VCaP (cell line): ENCODE measurements at regions not wholly inside any gene's neighbourhood (a gene's known extent, or its start where the extent isn't known, plus 50 kb on each side); places are given as distances from the start of the nearest gene placed in this dataset.
"Not testable (repeated sequence)": the region's sequence is repeated elsewhere in the genome, so short reads cannot be mapped to it uniquely, and the experiment has no call there.

Source experiments
- H3K27ac ChIP-seq: fragments of 450-650 bp; 2 replicates; pipeline ENCODE4 v1.5.1; 2017
- TF ChIP-seq, protein P1 (sequence below): fragments of 450-650 bp; conservative IDR thresholded peaks from 2 replicates; pipeline ENCODE4 v1.5.1; 2017; ENCODE audit warnings: mild to moderate bottlenecking, moderate library complexity

DNA sequence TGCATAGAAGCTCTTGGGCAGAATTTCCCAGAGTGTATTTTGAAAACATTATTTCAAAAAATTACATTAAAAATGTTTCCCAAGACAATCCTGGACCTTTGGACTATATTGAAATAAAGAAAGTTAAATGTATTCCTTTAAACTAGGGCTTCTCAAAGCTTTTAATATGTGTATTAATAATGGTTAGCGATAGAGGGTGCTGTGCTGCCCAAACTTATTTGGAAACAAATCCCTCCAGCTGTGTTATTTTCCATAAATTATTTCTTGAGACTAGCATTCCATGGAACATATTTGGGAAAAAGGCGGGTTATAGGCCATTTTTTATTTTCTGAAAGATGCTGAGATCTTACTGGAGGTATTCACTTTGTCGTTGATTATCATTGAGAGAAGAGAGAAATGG is 397.8 kb upstream of the MIS18BP1 start:
- H3K27ac ChIP-seq = no peak overlapping the region
- TF ChIP-seq, protein P1, sequence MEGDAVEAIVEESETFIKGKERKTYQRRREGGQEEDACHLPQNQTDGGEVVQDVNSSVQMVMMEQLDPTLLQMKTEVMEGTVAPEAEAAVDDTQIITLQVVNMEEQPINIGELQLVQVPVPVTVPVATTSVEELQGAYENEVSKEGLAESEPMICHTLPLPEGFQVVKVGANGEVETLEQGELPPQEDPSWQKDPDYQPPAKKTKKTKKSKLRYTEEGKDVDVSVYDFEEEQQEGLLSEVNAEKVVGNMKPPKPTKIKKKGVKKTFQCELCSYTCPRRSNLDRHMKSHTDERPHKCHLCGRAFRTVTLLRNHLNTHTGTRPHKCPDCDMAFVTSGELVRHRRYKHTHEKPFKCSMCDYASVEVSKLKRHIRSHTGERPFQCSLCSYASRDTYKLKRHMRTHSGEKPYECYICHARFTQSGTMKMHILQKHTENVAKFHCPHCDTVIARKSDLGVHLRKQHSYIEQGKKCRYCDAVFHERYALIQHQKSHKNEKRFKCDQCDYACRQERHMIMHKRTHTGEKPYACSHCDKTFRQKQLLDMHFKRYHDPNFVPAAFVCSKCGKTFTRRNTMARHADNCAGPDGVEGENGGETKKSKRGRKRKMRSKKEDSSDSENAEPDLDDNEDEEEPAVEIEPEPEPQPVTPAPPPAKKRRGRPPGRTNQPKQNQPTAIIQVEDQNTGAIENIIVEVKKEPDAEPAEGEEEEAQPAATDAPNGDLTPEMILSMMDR = no peak

DNA sequence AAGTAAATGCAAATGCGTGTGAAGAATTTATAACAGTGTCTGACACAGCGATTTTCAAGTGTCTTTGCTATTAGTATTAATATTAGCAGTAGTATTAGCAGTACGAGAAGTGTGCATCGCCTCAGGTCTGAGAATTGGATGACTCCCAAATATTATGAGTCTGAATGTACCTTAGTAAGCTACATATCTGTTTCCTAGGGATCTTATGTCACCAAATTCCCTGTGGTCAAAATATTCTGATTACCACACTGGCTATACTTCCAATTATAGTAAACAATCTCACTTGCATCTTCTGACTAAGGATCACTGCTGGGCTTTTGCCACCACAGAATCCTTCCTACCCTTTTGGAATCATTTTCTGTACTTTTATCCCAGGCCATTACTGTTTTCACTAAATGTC is 396.0 kb upstream of the MIS18BP1 start:
- no peak overlapping the region for H3K27ac ChIP-seq
- TF ChIP-seq, protein P1 = no peak

DNA sequence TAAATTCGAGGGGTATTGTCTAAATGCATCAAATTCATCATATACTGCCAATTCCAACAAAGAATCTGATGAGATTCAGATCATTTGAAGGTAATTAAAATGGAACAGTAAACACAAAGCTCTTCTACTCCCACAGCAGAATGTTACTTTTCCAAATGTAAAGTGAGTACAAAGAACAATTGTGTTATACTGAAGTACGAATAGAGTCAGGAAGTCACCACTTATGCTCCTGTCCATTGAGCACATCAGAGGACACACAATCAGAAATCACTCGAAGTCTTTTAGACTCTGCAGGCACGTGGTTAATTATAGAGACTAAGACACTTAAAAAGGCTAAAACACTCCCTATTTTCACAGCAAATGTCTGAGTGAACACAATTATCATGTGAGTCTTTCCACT is 388.5 kb upstream of the MIS18BP1 start:
- TF ChIP-seq, protein P1 = no peak

DNA sequence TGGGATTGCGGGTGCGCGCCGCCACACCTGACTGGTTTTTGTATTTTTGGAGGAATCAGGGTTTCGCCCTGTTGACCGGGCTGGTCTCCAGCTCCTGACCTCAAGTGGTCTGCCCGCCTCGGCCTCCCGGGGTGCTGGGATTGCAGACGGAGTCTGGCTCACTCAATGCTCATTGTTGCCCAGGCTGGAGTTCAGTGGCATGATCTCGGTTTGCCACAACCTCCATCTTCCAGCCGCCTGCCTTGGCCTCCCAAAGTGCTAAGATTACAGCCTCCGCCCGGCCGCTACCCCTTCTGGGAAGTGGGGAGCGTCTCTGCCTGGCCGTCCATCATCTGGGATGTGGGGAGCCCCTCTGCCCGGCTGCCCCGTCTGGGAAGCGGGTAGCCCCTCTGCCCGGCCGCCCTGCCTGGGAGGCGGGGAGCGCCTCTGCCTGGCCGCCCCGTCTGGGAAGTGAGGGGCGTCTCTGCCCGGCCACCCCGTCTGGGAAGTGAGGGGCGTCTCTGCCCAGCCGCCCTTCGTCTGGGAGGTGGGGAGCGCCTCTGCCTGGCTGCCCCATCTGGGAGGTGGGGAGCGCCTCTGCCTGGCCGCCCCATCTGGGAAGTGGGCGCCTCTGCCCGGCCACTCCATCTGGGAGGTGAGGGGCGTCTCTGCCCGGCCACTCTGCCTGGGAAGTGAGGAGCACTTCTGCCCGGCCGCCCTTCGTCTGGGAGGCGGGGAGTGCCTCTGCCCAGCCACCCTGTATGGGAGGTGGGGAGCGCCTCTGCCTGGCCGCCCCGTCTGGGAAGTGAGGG is 381.8 kb upstream of the MIS18BP1 start:
- not testable (repeated sequence) for H3K27ac ChIP-seq

More for the DNA sequence above, 388.5 kb upstream of the MIS18BP1 start:
- no peak overlapping the region for H3K27ac ChIP-seq

DNA sequence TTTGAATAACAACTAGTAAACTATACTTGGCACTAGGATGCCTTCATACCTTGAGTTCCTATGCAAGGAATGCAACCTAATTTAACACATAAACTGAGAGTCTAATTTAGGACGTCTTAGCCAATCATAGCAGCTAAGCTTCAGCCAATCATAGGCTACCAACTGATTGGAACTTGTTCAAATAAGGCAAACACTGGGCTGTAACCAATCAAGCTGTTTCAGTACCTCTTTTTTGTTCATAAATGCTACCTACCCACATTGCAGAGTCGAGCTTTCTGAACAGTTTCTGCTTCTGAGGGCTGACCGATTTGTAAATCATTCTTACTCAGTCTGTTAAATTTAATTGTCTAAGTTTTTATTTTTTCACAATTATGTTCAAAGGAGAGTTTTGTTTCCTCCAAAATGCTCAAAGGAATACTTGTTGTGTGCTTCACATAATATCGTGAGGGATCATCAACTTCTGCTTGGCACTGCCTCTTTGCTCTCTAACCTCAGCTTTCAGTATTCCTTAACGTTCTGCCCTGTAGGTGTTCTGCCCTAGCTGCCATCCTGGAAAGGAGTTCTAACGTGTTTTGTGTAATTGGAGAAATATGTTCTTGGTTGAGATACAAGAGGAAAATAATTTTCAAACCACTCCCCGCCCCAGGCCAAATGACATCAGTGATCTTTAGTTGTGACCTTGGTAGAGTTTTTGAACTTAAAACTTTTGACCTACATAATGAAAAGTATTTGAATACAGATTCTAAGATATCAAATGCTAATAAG is 380.4 kb upstream of the MIS18BP1 start:
- TF ChIP-seq, protein P1 = no peak

DNA sequence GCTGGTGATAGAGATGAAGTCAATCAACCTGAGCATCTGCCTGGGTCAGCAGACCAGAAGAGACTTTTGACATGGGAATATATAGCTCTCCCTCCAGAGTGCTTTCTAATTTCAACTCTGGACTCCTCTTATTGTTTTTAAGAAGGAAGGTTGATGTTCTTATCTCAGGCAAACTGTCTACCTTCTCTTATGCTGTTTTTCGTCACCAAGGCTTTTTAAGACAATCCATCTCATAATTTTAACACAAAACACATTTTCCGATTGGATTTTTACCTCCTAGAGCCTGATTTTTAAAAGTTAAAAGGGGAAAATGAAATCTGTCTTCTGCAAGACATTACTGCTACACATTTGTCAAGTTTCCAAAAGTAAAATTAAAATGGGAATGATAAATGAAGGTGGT is 368.7 kb upstream of the MIS18BP1 start:
- no peak overlapping the region for H3K27ac ChIP-seq
- TF ChIP-seq, protein P1 = no peak

More for the DNA sequence above, 380.4 kb upstream of the MIS18BP1 start:
- no peak overlapping the region for H3K27ac ChIP-seq

DNA sequence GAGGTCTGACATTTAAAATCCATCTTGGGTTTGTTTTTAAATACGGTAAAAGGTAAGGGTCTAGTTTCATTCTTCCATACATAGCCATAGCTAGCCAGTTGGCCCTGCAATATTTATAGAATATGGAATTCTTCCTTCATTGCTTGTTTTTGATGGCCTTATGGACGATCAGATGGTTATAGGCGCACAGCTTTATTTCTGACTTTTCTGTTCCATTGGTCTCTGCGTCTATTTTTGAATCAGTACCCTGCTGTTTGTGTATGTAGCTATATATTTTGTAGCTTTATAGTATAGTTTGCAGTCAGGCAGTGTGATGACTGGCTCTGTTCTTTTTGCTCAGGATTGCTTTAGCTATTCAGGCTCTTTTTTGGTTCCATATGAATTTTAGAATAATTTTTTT is 366.8 kb upstream of the MIS18BP1 start:
- TF ChIP-seq, protein P1 = no peak
- H3K27ac ChIP-seq = no peak overlapping the region

DNA sequence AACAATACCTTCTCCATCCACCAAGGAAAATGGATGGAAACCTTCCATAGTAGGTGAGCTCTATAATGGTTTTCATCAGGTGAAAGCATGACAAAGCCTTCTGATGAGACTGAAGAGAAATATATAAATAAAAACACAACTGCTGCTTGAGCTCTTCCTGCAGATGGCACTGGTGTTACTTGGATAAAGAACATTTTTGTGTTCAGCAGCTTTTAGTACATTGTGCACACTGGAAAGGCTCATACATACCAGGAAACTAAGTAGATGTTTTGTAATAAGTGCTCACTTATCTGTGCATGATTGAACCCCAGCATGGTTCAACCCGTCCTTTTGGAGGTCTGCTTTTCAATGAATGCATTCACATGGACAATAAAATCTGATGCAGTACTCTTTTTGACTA is 357.3 kb upstream of the MIS18BP1 start:
- TF ChIP-seq, protein P1 = peak; percentile 70
- no peak overlapping the region for H3K27ac ChIP-seq
